ENCODE measurements at regions not wholly inside any gene's neighbourhood (a gene's known extent, or its start where the extent isn't known, plus 50 kb on each side); places are given as distances from the start of the nearest gene placed in this dataset.
"Not testable (repeated sequence)": the region's sequence is repeated elsewhere in the genome, so short reads cannot be mapped to it uniquely, and the experiment has no call there.

- TF ChIP-seq CTCF, EP300 (IDR thresholded peaks at IDR 0.05): not testable (repeated sequence)
Measured at GRCh38 chr7:76806010-76806409, 178.9 kb upstream of the POMZP3 start.
